H9 (cell line): ENCODE measurements at regions not wholly inside any gene's neighbourhood (a gene's known extent, or its start where the extent isn't known, plus 50 kb on each side); places are given as distances from the start of the nearest gene placed in this dataset.

ENCODE experiments used
- DNase-seq: peaks from one replicate; pipeline ENCODE4 v3.0.0-alpha.2; 2017
- H2AFZ ChIP-seq: one replicate; pipeline ENCODE4 v1.6.1; 2013; ENCODE audit warnings: mild to moderate bottlenecking, low read length, control low read depth, moderate library complexity
- H2AK5ac ChIP-seq: 2 replicates; pipeline ENCODE4 v1.6.1; 2013; ENCODE audit warnings: low read length, control low read depth, mixed read lengths; ENCODE audit not compliant: insufficient read length
- H2BK120ac ChIP-seq: one replicate; pipeline ENCODE4 v1.6.1; 2013; ENCODE audit warnings: low read depth, mild to moderate bottlenecking, low read length, control low read depth, inconsistent platforms; ENCODE audit not compliant: poor library complexity, severe bottlenecking
- H2BK12ac ChIP-seq: 2 replicates; pipeline ENCODE4 v1.6.1; 2013; ENCODE audit warnings: low read length, control low read depth, mixed read lengths, low read depth; ENCODE audit not compliant: insufficient read length
- H2BK15ac ChIP-seq: 2 replicates; pipeline ENCODE4 v1.6.1; 2013; ENCODE audit warnings: low read depth, low read length, control low read depth
- H2BK20ac ChIP-seq: one replicate; pipeline ENCODE4 v1.6.1; 2013; ENCODE audit warnings: low read depth, mild to moderate bottlenecking, low read length, control low read depth, inconsistent platforms; ENCODE audit not compliant: poor library complexity, severe bottlenecking
- H2BK5ac ChIP-seq: 2 replicates; pipeline ENCODE4 v1.6.1; 2013; ENCODE audit warnings: low read length, control low read depth, mixed read lengths; ENCODE audit not compliant: insufficient read length
- H3K14ac ChIP-seq: 2 replicates; pipeline ENCODE4 v1.6.1; 2013; ENCODE audit warnings: low read length, control low read depth; ENCODE audit not compliant: insufficient read depth
- H3K18ac ChIP-seq: 2 replicates; pipeline ENCODE4 v1.6.1; 2013; ENCODE audit warnings: low read depth, mild to moderate bottlenecking, mixed read lengths, low read length, control low read depth; ENCODE audit not compliant: insufficient read length
- H3K23ac ChIP-seq: 2 replicates; pipeline ENCODE4 v1.6.1; 2013; ENCODE audit warnings: low read length, control low read depth, mixed read lengths, low read depth; ENCODE audit not compliant: insufficient read length
- H3K23me2 ChIP-seq: 2 replicates; pipeline ENCODE4 v1.6.1; 2013; ENCODE audit warnings: low read depth, mild to moderate bottlenecking, mixed read lengths, low read length, control low read depth; ENCODE audit not compliant: insufficient read length, poor library complexity, severe bottlenecking
- H3K27ac ChIP-seq: 2 replicates; pipeline ENCODE4 v1.5.1; 2013; ENCODE audit warnings: low read length, control low read depth, mixed read lengths, low read depth; ENCODE audit not compliant: insufficient read length
- H3K27me3 ChIP-seq: 2 replicates; pipeline ENCODE4 v1.6.1; 2013; ENCODE audit warnings: low read length, control low read depth, inconsistent platforms; ENCODE audit not compliant: insufficient read depth
- H3K4ac ChIP-seq: 2 replicates; pipeline ENCODE4 v1.6.1; 2013; ENCODE audit warnings: low read depth, mild to moderate bottlenecking, control low read depth, inconsistent platforms, low read length, moderate library complexity
- H3K4me1 ChIP-seq: 2 replicates; pipeline ENCODE4 v1.6.1; 2013; ENCODE audit warnings: low read length, control low read depth, inconsistent platforms; ENCODE audit not compliant: insufficient read depth
- H3K4me2 ChIP-seq: 2 replicates; pipeline ENCODE4 v1.6.1; 2013; ENCODE audit warnings: low read length, control low read depth, mixed read lengths; ENCODE audit not compliant: insufficient read length, insufficient read depth
- H3K56ac ChIP-seq: 2 replicates; pipeline ENCODE4 v1.6.1; 2013; ENCODE audit warnings: low read depth, mild to moderate bottlenecking, mixed read lengths, low read length, control low read depth; ENCODE audit not compliant: insufficient read length
- H3K79me1 ChIP-seq: 2 replicates; pipeline ENCODE4 v1.6.1; 2013; ENCODE audit warnings: low read depth, mild to moderate bottlenecking, moderate library complexity, low read length, control low read depth, inconsistent platforms; ENCODE audit not compliant: insufficient read depth, poor library complexity, severe bottlenecking
- H3K79me2 ChIP-seq: 2 replicates; pipeline ENCODE4 v1.6.1; 2013; ENCODE audit warnings: low read length, control low read depth, inconsistent platforms; ENCODE audit not compliant: insufficient read depth
- H3K9ac ChIP-seq: 2 replicates; pipeline ENCODE4 v1.6.1; 2013; ENCODE audit warnings: low read length, control low read depth, mixed read lengths; ENCODE audit not compliant: insufficient read length; ENCODE audit errors: extremely low read depth
- H3K9me3 ChIP-seq: one replicate; pipeline ENCODE4 v1.6.1; 2013; ENCODE audit warnings: low read depth, low read length, inconsistent platforms; ENCODE audit not compliant: control insufficient read depth
- H3T11ph ChIP-seq: one replicate; pipeline ENCODE4 v1.6.1; 2013; ENCODE audit warnings: mild to moderate bottlenecking, low read length, control low read depth, inconsistent platforms
- H4K20me1 ChIP-seq: one replicate; pipeline ENCODE4 v1.6.1; 2013; ENCODE audit not compliant: control insufficient read depth, insufficient read length, insufficient read depth
- H4K5ac ChIP-seq: 2 replicates; pipeline ENCODE4 v1.6.1; 2013; ENCODE audit warnings: low read depth, mild to moderate bottlenecking, mixed read lengths, low read length, control low read depth; ENCODE audit not compliant: insufficient read length
- H4K8ac ChIP-seq: replicated peaks from 2 replicates; pipeline ENCODE4 v1.6.1; 2013; ENCODE audit warnings: low read length, control low read depth, mixed read lengths, low read depth; ENCODE audit not compliant: insufficient read length
- H4K91ac ChIP-seq: 2 replicates; pipeline ENCODE4 v1.6.1; 2013; ENCODE audit warnings: low read depth, mild to moderate bottlenecking, moderate library complexity, mixed read lengths, low read length, control low read depth; ENCODE audit not compliant: insufficient read length
- H3K27ac Mint-ChIP-seq, 3 experiments: 2 replicates in 2 of 3; 3 replicates in 1 of 3; pipeline ENCODE4 v1.8.0; 2020 to 2021; ENCODE audit warnings: mixed read lengths in 3 of 3, mild to moderate bottlenecking in 1 of 3, moderate library complexity in 1 of 3
- H3K27me3 Mint-ChIP-seq: 2 replicates; pipeline ENCODE4 v1.8.0; 2021; ENCODE audit warnings: low read depth, mild to moderate bottlenecking, moderate library complexity, mixed read lengths
- H3K36me3 Mint-ChIP-seq, 3 experiments: 2 replicates in 2 of 3; 3 replicates in 1 of 3; pipeline ENCODE4 v1.8.0; 2020 to 2021; ENCODE audit warnings: low read depth in 3 of 3, mixed read lengths in 3 of 3; ENCODE audit not compliant: insufficient read depth in 1 of 3
- H3K4me1 Mint-ChIP-seq, 2 experiments: 2 replicates each; pipeline ENCODE4 v1.8.0; 2020; ENCODE audit warnings: mixed read lengths in 2 of 2
- H3K4me3 Mint-ChIP-seq, 2 experiments: 2 replicates in 1 of 2; 3 replicates in 1 of 2; pipeline ENCODE4 v1.8.0; 2020 to 2021; ENCODE audit warnings: mild to moderate bottlenecking in 2 of 2, mixed read lengths in 2 of 2, moderate library complexity in 1 of 2
- H3K9me3 Mint-ChIP-seq, 2 experiments: 2 replicates in 1 of 2; 3 replicates in 1 of 2; pipeline ENCODE4 v1.8.0; 2020; ENCODE audit warnings: mild to moderate bottlenecking in 2 of 2, mixed read lengths in 2 of 2, moderate library complexity in 1 of 2
- WGBS: extraction: QIAGEN DNeasy Blood & Tissue Kit; methylation state at CpG from one replicate; pipeline ENCODE4 v1.1.7; 2013; ENCODE audit warnings: missing lambda C conversion rate, low lambda C conversion rate, mixed read lengths; ENCODE audit not compliant: insufficient read length; ENCODE audit errors: extremely low coverage; 5-methylcytosine and 5-hydroxymethylcytosine counted together
- TF ChIP-seq, protein P1 (sequence below): fragments of 200-600 bp; sonication (generic); conservative IDR thresholded peaks from 3 replicates; pipeline ENCODE4 v1.8.0; 2021; ENCODE audit warnings: antibody characterized with exemption, mild to moderate bottlenecking

DNA sequence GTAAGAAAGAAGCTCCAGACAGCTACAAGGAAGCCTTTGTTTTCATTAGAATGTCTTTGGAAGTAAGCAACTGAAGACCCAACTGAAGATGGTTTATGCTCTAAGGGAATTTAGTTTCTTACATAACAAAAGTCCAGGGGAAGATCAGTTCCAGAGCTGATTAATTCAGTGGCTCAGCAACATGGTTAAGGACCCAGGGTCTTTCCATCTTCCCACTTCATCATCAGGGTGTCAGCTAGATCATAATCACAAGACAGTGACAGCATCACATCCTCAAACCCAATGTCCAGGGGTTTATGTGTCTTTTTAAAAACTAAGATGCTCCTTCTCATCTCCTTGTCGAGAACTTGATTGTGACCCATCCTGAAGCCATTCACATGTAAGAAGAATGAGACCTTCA lies 119.7 kb upstream of the PRDM1 start:
- Histone ChIP-seq H3K79me1 (no peaks in the 10 kb centered on the region), H3K23ac (no peak overlapping the region), H2BK15ac (no peak overlapping the region), H2BK120ac (no peak overlapping the region), H3K18ac (no peak overlapping the region), H3K56ac (no peak overlapping the region), H3K27me3 (no peaks in the 10 kb centered on the region), H2BK12ac (no peak overlapping the region), H3K14ac (no peak overlapping the region), H3K27ac (no peak overlapping the region), H4K5ac (no peak overlapping the region), H3K4ac (no peak overlapping the region), H3K4me2 (no peak overlapping the region), H3T11ph (no peak overlapping the region), H4K91ac (no peak overlapping the region), H4K20me1 (no peaks in the 10 kb centered on the region), H3K4me1 (no peaks in the 10 kb centered on the region), H3K23me2 (no peaks in the 10 kb centered on the region), H2AK5ac (no peak overlapping the region), H4K8ac (no peak overlapping the region), H3K79me2 (no peaks in the 10 kb centered on the region), H2AFZ (no peak overlapping the region), H3K9me3 (no peaks in the 10 kb centered on the region), H3K9ac (no peak overlapping the region), H2BK20ac (no peak overlapping the region), H2BK5ac (no peak overlapping the region)
- DNase-seq, result no peak
- peaks cover 0 to 2% of the 10 kb centered on the region in 2 experiments; a peak in 2 of 5 replicates for H3K9me3 Mint-ChIP-seq
- H3K27ac Mint-ChIP-seq, result no peak overlapping the region
- TF ChIP-seq, protein P1, sequence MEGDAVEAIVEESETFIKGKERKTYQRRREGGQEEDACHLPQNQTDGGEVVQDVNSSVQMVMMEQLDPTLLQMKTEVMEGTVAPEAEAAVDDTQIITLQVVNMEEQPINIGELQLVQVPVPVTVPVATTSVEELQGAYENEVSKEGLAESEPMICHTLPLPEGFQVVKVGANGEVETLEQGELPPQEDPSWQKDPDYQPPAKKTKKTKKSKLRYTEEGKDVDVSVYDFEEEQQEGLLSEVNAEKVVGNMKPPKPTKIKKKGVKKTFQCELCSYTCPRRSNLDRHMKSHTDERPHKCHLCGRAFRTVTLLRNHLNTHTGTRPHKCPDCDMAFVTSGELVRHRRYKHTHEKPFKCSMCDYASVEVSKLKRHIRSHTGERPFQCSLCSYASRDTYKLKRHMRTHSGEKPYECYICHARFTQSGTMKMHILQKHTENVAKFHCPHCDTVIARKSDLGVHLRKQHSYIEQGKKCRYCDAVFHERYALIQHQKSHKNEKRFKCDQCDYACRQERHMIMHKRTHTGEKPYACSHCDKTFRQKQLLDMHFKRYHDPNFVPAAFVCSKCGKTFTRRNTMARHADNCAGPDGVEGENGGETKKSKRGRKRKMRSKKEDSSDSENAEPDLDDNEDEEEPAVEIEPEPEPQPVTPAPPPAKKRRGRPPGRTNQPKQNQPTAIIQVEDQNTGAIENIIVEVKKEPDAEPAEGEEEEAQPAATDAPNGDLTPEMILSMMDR, result no peak
- no peak overlapping the region for H3K4me3 Mint-ChIP-seq
- no CpG with 5 or more reads among the region's 1 CpG for WGBS
- H3K4me1 Mint-ChIP-seq, result peaks cover 9 to 12% of the 10 kb centered on the region in 2 experiments; a peak in 3 of 4 replicates
- no peaks in the 10 kb centered on the region; a peak in 1 of 7 replicates for H3K36me3 Mint-ChIP-seq
- H3K27me3 Mint-ChIP-seq, result peaks cover 2% of the 10 kb centered on the region
